Endodermal cell (in vitro differentiated cells): ENCODE measurements at regions not wholly inside any gene's neighbourhood (a gene's known extent, or its start where the extent isn't known, plus 50 kb on each side); places are given as distances from the start of the nearest gene placed in this dataset.
A peak's percentile ranks its signal among the peaks of the same experiment; 100 is the strongest.

ENCODE experiments used
- DNase-seq: peaks from one replicate; pipeline ENCODE4 v3.0.0-alpha.2; 2017
- H3K27ac ChIP-seq: 2 replicates; pipeline ENCODE4 v1.5.1; 2013; ENCODE audit warnings: mild to moderate bottlenecking, low read depth, low read length, moderate library complexity
- H3K27me3 ChIP-seq: 2 replicates; pipeline ENCODE4 v1.6.1; 2013; ENCODE audit warnings: mild to moderate bottlenecking, low read length, moderate library complexity; ENCODE audit not compliant: insufficient read depth, control insufficient read depth, poor library complexity, severe bottlenecking
- H3K36me3 ChIP-seq: 2 replicates; pipeline ENCODE4 v1.7.0; 2013; ENCODE audit warnings: mild to moderate bottlenecking, low read length, moderate library complexity; ENCODE audit not compliant: control insufficient read depth, insufficient read depth
- H3K4me1 ChIP-seq: one replicate; pipeline ENCODE4 v1.7.0; 2013; ENCODE audit warnings: low read length; ENCODE audit not compliant: control insufficient read depth, insufficient read depth
- H3K4me3 ChIP-seq: 2 replicates; pipeline ENCODE4 v1.5.1; 2013; ENCODE audit warnings: mild to moderate bottlenecking, low read length, moderate library complexity
- H3K9ac ChIP-seq: 2 replicates; pipeline ENCODE4 v1.6.1; 2013; ENCODE audit warnings: mild to moderate bottlenecking, low read length, moderate library complexity; ENCODE audit not compliant: poor library complexity, severe bottlenecking; ENCODE audit errors: extremely low read depth
- H3K9me3 ChIP-seq: 2 replicates; pipeline ENCODE4 v1.6.1; 2013; ENCODE audit warnings: mild to moderate bottlenecking, low read length, moderate library complexity; ENCODE audit not compliant: control insufficient read depth
- H3K27ac Mint-ChIP-seq: 2 replicates; pipeline ENCODE4 v1.8.0; 2020; ENCODE audit warnings: mixed read lengths
- H3K27me3 Mint-ChIP-seq: 2 replicates; pipeline ENCODE4 v1.8.0; 2021; ENCODE audit warnings: mild to moderate bottlenecking, mixed read lengths; ENCODE audit not compliant: insufficient read depth
- H3K36me3 Mint-ChIP-seq: 2 replicates; pipeline ENCODE4 v1.8.0; 2020; ENCODE audit warnings: low read depth, mixed read lengths
- H3K4me1 Mint-ChIP-seq: 2 replicates; pipeline ENCODE4 v1.8.0; 2020; ENCODE audit warnings: mixed read lengths
- H3K4me3 Mint-ChIP-seq: 2 replicates; pipeline ENCODE4 v1.8.0; 2020; ENCODE audit warnings: mild to moderate bottlenecking, moderate library complexity, mixed read lengths
- H3K9me3 Mint-ChIP-seq: 2 replicates; pipeline ENCODE4 v1.8.0; 2020; ENCODE audit warnings: mild to moderate bottlenecking, mixed read lengths
- CTCF ChIP-seq: fragments of 200-600 bp; sonication (generic); conservative IDR thresholded peaks from 2 replicates; pipeline ENCODE4 v1.5.0; 2021; ENCODE audit warnings: antibody characterized with exemption, mild to moderate bottlenecking
- WGBS, 2 experiments: methylation state at CpG; one replicate each; pipeline versions ENCODE4 v1.1.5 to v1.1.7; 2013; ENCODE audit warnings: missing lambda C conversion rate in 2 of 2, mixed read lengths in 1 of 2; ENCODE audit not compliant: insufficient coverage in 1 of 2, insufficient read length in 1 of 2; 5-methylcytosine and 5-hydroxymethylcytosine counted together

GRCh38 chr1:95734560-95734959 is 500.6 kb downstream of the RWDD3 start:
- TF ChIP-seq CTCF: no peak
- H3K9me3 Mint-ChIP-seq: peaks cover 27% of the 10 kb centered on the region
- Histone ChIP-seq H3K27ac (no peak overlapping the region), H3K4me1 (no peaks in the 10 kb centered on the region), H3K27me3 (no peaks in the 10 kb centered on the region), H3K9me3 (peaks cover 34% of the 10 kb centered on the region), H3K9ac (no peak overlapping the region), H3K4me3 (no peak overlapping the region), H3K36me3 (no peaks in the 10 kb centered on the region)
- no peaks in the 10 kb centered on the region for H3K27me3 Mint-ChIP-seq
- no peaks in the 10 kb centered on the region for H3K4me1 Mint-ChIP-seq
- H3K27ac Mint-ChIP-seq: no peak overlapping the region
- DNase-seq: no peak
- H3K36me3 Mint-ChIP-seq: peaks cover 13% of the 10 kb centered on the region
- 96% methylated on average over 2 of the region's 2 CpGs; no CpG with 5 or more reads in 1 of the 2 experiments for WGBS, 2 experiments
- no peak overlapping the region for H3K4me3 Mint-ChIP-seq

DNA sequence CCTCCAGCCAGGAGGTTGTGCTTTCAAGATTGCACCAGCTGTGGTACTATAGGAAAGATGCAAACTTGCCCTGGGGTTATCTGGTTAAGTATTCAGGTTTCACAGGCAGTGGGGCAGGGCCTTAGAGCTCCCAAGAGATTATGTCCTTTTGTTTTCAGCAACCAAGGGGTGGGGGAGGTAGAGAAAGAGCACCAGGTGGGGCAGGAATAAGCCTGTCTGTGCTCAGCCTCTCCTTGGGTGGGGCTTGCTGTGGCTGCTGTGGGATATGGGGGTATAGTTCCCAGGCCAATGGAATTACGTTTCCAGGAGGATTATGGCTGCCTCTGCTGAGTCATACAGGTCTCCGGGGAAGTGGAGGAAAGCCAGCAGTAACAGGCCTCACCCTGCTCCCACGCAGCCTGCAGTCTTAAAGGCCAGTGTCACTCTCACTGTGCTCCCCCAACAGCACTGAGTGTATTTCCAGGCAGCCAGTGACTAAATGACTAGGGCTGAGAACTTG is 508.6 kb downstream of the RWDD3 start:
- H3K4me1 Mint-ChIP-seq: peaks cover 48% of the 10 kb centered on the region
- H3K4me3 Mint-ChIP-seq: peak overlapping the region; percentile 28
- peak overlapping the region; percentile 54 for H3K9ac ChIP-seq

DNA sequence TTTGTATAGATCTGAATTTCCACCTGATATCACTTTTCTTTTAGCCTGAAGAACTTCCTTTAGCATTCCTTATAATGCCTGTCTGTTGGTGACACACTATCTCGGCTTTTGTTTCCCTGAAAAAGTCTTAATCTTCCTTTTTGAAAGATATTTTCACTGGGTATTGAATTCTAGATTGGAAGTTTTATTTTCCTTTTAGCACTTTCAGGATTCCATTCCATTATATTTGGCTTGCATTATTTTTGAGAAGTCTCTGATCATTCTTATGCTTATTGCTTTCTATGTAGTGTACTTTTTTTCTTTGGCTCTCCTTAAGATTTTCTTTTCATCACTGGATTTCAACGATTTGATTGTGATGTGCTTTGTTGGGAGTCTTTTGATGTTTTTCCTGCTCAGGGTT is 510.7 kb downstream of the RWDD3 start:
- Histone ChIP-seq H3K4me1 (peaks cover 5% of the 10 kb centered on the region), H3K36me3 (no peaks in the 10 kb centered on the region), H3K9ac (no peak overlapping the region), H3K4me3 (peak overlapping the region; percentile 11), H3K27ac (no peak overlapping the region), H3K9me3 (peaks cover 25% of the 10 kb centered on the region), H3K27me3 (no peaks in the 10 kb centered on the region)
- Mint-ChIP-seq H3K36me3 (peaks cover 15% of the 10 kb centered on the region), H3K27me3 (no peaks in the 10 kb centered on the region), H3K9me3 (peaks cover 26% of the 10 kb centered on the region), H3K4me3 (peak overlapping the region; percentile 12), H3K4me1 (peaks cover 48% of the 10 kb centered on the region), H3K27ac (peak overlapping the region; percentile 38)
- no peak for TF ChIP-seq CTCF
- DNase-seq: no peak
- WGBS, 2 experiments: 50% methylated on average over 2 of the region's 2 CpGs; no CpG with 5 or more reads in 1 of the 2 experiments

More for the DNA sequence above, 508.6 kb downstream of the RWDD3 start:
- peaks cover 42% of the 10 kb centered on the region for H3K9me3 ChIP-seq
- peaks cover 26% of the 10 kb centered on the region for H3K36me3 Mint-ChIP-seq
- peak overlapping the region; percentile 50 for H3K4me3 ChIP-seq
- DNase-seq: peak; percentile 78
- TF ChIP-seq CTCF: no peak
- no peaks in the 10 kb centered on the region for H3K27me3 ChIP-seq
- no peaks in the 10 kb centered on the region for H3K36me3 ChIP-seq
- H3K27me3 Mint-ChIP-seq: no peaks in the 10 kb centered on the region
- peak overlapping the region; percentile 55 for H3K27ac ChIP-seq
- peaks cover 44% of the 10 kb centered on the region for H3K9me3 Mint-ChIP-seq
- peaks cover 5% of the 10 kb centered on the region for H3K4me1 ChIP-seq
- 52% methylated on average over 3 of the region's 3 CpGs; no CpG with 5 or more reads in 1 of the 2 experiments for WGBS, 2 experiments
- H3K27ac Mint-ChIP-seq: peak overlapping the region; percentile 95
